Body of pancreas (tissue), 4 donors: ENCODE measurements at regions not wholly inside any gene's neighbourhood (a gene's known extent, or its start where the extent isn't known, plus 50 kb on each side); places are given as distances from the start of the nearest gene placed in this dataset.

Experiments used
- POLR2A ChIP-seq, 3 donors: fragments of 450-650 bp; IDR thresholded peaks; one replicate each; pipeline ENCODE4 v1.6.1; 2016; ENCODE audit warnings: antibody characterized with exemption in 3 of 3, mild to moderate bottlenecking in 2 of 3
- TF ChIP-seq, protein P1 (sequence below), 7 experiments: fragments of 450-650 bp in 4 of 7; fragments of 200-600 bp in 3 of 7; sonication (generic) in 3 of 7; IDR thresholded peaks; one replicate each; pipeline ENCODE4 v1.5.1; 2016 to 2019; ENCODE audit warnings: antibody characterized with exemption in 7 of 7

DNA sequence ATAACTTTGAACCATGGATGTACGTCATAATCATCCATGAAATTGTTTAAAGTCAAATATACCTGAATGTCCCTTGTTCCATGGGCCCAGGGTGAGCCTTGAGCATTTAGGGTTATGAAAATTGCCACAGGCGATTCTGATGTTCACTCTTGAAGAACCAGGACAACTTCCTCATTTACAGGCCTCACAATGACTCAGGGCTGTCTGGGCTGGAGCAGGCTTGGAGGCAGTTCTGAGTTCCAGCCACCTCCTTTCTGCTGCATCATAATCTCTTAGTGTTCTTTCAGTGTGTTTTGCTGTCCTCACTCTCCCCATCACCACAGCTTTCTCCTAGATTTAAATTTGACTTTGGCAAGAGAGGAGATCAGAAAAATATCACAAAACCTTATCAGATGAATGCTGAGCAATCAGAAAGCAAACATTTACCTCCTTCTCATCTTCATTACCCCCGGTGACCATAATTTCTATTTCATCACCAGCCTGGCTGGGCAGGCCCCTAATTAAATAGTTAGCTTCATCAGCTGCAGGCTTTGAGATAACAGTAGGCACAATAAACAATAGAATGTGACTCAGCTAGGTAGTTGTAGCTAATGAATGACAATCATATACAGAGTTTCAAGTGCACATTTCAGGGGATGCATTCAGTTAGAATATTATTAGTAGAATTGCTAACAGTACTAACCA lies 571.0 kb downstream of the SH2D4B start:
- TF ChIP-seq POLR2A (IDR thresholded peaks at IDR 0.05): no peak
- TF ChIP-seq, protein P1, sequence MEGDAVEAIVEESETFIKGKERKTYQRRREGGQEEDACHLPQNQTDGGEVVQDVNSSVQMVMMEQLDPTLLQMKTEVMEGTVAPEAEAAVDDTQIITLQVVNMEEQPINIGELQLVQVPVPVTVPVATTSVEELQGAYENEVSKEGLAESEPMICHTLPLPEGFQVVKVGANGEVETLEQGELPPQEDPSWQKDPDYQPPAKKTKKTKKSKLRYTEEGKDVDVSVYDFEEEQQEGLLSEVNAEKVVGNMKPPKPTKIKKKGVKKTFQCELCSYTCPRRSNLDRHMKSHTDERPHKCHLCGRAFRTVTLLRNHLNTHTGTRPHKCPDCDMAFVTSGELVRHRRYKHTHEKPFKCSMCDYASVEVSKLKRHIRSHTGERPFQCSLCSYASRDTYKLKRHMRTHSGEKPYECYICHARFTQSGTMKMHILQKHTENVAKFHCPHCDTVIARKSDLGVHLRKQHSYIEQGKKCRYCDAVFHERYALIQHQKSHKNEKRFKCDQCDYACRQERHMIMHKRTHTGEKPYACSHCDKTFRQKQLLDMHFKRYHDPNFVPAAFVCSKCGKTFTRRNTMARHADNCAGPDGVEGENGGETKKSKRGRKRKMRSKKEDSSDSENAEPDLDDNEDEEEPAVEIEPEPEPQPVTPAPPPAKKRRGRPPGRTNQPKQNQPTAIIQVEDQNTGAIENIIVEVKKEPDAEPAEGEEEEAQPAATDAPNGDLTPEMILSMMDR (IDR thresholded peaks at IDR 0.05): no peak
